ENCODE measurements at regions not wholly inside any gene's neighbourhood (a gene's known extent, or its start where the extent isn't known, plus 50 kb on each side); places are given as distances from the start of the nearest gene placed in this dataset.
"Not testable (repeated sequence)": the region's sequence is repeated elsewhere in the genome, so short reads cannot be mapped to it uniquely, and the experiment has no call there.

DNA sequence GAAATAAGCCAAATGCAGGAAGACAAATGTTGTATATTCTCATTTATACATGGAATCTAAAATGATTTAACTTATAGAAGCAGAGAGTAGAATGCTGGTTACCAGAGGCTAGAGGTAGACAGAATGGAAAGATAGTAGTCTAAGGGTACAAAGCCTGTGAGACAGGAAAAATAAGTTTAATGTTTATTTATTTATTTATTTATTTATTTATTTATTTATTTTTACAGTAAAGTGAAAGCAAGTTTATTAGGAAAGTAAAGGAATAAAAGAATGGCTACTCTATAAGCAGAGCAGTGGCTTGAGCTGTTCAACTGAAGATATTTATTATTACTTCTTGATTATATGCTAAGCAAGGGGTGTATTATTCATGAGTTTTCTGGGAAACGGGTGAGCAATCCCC is 203.2 kb downstream of the LAS1L start:
- DNase-seq = no peak

DNA sequence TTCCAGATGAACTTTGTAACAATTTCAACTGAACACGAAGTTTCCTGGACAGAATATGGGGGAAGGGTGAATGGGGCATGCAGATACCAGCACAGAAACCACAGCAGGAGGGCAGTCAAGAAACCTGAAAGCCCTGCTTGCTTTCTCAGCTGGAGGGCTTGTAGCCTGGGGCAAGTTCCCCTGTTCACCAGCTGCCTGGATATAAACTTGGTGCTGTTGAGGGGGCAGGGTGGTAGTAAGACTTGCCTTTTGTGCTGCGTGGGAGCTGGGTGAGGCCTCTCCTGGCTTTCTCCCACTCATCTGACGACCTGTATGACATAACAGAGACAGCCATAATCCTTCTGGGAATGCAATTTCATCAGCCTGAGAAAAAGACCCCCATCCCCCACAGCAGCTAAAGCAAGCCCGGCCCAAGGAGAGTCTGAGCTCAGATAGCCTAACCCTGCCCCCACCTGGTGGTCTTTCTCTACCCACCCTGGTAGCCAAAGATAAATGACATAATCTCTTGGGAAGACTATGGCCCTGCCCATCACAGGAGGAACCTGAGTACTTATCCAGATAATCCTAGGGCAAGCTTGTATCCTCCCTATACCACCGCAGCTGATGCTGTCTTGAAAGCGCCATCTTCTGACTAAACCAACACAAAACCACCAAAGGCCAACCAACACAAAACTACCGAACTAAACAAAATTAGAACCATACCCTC is 234.3 kb downstream of the LAS1L start:
- DNase-seq = no peak

DNA sequence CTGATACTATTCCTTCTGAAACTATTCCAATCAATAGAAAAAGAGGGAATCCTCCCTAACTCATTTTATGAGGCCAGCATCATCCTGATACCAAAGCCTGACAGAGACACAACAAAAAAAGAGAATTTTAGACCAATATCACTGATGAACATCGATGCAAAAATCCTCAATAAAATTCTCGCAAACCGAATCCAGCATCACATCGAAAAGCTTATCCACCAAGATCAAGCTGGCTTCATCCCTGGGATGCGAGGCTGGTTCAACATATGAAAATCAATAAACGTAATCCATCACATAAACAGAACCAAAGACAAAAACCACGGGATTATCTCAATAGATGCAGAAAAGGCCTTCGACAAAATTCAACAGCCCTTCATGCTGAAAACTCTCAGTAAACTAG is 251.7 kb downstream of the LAS1L start:
- not testable (repeated sequence) for DNase-seq

DNA sequence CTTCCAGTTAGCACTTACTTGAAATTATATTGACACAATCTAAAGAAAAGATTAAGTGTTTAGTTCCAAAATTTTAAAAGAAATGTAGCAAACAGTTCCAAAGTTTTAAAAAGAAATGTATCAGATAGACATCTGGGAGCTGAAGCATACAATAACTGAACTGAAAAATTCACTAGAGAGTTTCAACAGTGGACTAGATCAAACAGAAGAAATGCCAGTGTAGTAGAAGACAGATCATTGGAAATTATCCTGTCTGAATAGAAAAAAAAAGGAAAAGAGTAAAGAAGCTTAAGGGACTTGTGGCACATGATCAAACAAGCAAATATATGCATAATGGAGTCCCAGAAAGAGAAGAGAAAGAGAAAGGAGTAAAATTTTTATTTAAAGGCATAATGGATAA is 261.4 kb downstream of the LAS1L start:
- no peak for DNase-seq

DNA sequence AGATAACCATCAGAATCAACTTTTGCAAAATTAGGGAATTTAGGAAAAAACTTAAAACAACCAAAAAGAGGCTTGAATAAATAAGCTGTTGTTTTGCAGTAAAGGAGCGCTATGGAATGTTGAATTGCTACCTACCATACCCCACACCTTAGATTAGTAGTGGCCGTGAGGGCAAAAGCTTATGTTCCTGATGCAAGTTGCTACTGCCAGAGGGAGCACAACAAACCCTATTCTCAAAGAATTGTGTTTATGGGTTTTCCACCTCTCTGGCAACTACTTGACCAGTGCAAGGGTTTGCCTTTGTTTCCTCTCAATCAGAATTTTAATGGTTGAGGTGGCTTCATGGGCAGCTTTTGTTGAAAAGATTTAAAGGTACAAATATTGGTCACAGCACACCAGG is 268.1 kb downstream of the LAS1L start:
- DNase-seq = no peak

DNA sequence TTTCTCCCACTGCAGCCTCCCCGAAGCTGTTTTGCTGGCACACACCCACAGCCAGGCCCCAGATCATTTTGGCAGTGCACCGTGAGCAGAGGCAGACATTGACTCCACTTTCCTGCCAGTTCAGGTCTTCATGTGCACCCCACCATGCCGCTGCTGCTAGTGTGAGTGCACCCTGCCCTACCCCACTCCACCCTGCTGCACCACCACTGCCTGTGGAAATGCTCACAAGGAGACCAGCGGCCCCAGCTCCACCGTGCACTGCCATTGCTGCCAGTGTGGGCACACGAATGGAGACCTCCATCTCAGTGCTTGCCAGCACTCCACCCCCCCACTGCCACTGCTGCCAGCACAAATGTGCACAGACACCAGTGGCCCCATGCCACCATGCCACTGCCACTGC is 277.6 kb upstream of the ZC4H2 start:
- DNase-seq = no peak

DNA sequence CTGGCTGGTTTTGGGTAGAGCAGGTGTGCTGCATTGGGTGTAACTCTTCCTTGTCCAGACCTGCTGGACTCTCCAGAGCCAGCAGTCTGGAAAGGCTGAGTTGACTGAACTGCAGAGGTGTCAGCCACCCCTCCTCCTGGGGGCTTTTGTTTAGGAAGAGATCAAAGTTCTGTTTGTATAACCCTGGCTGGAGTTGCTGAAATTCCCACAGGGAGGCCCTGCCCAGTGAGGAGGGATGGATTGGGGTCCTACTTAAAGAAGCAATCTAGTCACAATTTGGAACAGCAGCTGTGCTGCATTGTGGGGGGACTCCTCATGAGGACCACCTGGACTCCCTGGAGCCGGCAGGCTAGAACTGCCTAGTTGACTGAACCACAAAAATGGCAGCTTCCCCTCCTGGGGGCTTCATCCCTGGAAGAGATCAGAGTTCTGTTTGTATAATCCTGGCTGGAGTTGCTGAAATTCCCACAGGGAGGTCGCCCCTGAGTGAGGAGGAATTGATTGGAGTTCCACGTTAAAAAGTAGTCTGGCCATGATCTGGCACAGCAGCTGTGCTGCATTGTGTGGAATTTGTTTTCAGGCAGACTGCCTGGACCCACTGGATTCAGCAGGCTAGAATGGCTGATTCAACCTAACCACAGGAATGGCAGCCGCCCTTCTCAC is 264.9 kb upstream of the ZC4H2 start:
- no peak for DNase-seq

DNA sequence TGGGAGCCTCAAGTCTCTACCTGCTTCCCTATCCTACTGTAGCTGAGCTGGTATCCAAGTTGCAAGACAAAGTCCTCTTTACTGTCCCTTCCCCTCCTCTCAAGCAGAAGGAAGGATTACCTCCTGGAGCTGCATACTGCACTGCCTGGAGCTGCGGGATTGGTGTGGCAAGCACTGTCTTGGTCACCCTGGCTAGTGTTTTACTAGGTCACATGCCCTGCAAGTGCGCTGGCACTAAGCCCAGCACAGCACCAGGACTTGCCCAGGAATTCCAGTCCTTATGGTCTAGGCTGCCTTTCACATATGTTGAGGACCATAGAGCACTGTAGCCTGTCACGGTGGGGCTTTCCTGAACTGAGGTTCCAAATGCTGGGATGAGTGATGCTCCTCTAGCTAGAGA is 227.3 kb upstream of the ZC4H2 start:
- no peak for DNase-seq

DNA sequence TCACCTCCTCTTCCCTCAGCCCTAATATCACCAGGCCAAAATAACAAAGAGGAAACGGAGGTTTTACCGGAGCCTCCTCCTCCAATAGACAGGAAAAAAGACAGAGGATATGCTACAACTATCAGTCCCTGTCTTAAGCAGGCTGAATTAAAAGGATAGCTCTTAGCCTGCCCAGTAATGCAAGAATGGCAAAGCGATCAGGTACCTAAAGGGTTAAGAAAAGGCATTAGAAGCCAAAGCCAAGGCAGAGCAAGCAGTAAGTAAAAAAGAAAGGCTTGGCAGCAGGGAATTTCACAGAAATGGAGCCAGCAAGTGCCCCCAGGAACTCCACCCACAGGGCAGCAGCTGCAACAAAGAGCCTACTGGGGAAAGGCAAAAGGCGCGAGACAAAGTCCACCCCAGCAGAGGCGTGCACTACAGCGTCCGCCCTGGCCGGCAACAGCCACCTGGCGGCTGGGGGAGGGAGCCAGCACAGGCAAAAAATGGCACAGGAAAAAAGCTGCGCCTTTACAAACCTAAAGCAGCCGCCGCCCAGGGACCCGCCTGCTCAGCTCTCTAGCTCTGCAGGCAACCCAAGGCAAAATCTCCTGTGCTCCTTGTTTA is 220.6 kb upstream of the ZC4H2 start:
- no peak for DNase-seq

DNA sequence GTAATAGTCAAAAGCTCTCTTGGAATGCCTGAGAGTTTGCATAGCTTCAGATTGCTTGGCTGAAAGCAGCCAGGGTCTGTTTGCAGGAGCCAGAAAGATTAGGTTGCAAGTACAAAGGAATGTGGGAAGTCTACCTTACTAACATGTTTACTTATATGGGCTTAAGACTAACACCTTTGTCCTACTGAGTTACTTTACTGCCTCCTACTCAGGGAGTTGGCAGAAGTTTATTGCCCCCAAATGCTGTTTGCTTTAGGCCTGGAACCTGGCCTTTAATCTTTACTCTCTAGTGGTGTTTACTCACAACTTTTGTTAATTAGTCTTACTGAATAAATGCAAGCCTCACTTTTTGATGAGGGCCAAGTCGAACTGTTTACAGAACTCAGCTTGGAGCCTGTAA is 219.4 kb upstream of the ZC4H2 start:
- DNase-seq = no peak

DNA sequence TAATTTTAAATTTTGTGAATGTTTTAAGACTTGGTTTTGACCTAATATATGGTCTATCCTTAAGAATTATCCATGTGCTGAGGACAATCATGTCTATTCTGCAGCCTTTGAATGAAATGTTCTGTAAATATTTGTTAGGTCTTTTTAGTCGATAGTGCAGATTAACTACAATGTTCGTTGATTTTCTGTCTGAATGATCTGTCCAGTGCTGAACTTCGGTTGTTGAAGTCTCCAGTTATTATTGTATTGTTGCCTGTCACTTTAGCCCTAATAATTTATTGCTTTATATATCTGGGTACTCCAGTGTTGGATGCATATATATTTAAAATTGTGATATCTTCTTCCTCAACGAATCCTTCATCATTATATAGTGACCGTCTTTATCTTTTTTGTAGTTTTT is 218.3 kb upstream of the ZC4H2 start:
- no peak for DNase-seq

DNA sequence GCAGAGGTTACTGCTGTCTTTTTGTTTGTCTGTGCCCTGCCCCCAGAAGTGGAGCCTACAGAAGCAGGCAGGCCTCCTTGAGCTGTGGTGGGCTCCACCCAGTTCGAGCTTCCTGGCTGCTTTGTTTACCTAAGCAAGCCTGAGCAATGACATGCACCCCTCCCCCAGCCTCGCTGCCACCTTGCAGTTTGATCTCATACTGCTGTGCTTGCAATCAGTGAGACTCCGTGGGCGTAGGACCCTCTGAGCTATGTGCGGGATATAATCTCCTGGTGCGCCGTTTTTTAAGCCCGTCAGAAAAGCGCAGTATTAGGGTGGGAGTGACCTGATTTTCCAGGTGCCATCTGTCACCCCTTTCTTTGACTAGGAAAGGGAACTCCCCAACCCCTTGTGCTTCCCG is 187.1 kb upstream of the ZC4H2 start:
- DNase-seq = not testable (repeated sequence)

DNA sequence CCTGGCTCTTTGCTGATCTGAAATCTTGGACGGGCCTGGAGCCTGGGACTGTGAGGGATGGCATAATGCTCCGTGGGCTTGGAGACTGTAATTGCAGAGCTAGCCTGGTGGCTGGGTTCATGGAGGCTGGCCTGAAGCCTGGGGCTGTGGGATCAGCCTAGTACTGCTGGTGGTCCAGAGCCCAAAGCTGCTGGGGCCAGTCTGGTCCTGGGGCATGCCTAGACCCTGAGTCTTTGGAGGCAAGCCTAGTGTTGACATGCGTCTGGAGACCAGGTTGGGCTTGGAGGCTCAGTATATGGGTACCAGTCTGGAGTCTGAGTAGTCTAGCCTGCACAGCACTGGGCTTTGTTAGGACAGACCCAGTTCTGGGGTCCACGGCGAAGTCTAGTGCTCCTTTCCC is 172.0 kb upstream of the ZC4H2 start:
- no peak for DNase-seq

DNA sequence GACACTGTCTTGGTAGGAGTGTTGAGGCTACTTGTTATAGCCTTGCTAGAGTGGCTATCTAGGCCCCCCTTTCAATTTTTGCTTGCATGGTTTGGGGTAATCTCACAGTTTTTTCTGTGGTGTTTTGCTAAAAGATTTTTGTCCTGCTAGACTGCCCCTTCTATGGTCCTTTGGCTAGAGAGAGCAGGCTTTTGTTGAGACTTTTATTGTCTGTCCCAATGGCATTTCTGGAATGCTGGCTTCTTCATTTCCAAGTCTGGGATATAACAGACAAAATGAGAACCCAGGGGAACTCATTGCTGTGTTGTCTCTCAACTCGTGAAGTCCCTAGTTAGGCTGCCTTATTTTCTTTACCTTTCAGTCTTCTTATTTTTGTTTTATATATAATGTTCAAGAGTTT is 160.2 kb upstream of the ZC4H2 start:
- DNase-seq = no peak

DNA sequence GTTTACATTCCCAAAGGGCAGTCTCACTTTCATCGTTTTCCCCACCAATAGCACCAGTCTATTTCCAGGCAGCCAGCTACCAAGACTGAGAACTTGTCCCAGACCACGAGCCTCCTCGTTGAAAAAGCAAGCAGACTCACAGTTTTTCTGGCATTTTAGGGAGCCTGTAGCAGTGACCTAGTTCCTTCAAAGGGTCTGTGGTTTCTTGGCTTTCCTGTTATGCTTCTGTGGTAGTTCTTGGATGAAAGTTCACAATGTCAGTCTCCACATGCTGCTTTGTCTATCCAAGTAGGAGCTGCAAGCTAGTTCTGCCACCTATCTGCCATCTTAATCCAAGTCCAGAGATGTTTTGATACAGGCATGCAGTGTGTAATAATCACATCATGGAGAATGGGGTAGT is 151.6 kb upstream of the ZC4H2 start:
- DNase-seq = no peak

DNA sequence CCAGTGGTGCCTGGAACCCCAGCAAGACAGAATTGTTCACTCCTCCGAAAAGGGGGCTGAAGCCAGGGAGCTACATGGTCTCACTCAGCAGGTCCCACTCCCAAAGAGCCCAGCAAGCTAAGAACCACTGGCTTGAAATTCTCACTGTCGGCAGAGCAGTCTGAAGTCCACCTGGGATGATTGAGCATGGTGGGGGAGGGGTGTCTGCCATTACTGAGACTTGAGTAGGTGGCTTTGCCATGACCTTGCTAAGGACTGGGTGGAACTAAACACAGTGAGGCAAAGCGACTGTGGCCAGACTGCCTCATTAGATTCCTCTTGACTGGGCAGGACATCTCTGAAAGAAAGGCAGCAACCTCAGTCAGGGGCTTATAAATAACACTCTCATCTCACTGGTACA is 122.6 kb upstream of the ZC4H2 start:
- DNase-seq = no peak

DNA sequence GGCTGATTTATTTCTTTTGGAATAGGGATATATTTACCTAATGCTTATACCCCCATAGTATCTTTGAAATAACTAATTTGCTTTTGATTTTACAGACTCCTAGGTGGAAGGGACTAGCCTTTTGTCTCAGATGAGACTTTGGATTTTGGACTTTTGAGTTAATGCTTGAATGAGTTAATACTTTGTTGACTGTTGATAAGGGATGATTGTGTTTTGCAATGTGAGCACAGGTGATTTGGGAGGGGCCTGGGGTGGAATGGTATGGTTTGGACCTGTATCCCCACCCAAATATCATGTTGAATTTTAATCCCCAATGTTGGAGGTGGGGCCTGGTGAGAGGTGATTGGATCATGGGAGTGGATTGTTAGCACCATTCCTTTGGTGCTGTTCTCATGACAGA is 117.4 kb upstream of the ZC4H2 start:
- no peak for DNase-seq

DNA sequence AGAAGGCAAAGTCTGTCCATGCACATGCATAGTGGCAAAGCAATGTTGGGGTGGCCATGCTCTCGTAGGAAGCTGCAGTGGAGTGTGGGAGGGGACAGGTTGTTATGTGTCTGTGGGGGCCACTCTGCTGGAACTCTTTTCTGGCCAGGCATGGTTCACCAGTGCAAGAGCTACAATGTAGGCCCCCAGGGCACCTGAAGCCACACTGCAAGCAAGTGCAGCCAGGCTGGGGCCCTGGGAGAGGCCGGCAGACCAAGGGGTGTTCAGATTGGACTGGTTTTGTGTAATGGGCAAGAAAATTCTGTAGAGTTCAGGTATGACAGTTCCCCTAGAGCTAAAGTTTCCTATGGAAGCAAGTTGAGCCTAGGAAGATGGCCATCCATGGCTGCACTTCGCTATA is 97.0 kb upstream of the ZC4H2 start:
- no peak for DNase-seq

DNA sequence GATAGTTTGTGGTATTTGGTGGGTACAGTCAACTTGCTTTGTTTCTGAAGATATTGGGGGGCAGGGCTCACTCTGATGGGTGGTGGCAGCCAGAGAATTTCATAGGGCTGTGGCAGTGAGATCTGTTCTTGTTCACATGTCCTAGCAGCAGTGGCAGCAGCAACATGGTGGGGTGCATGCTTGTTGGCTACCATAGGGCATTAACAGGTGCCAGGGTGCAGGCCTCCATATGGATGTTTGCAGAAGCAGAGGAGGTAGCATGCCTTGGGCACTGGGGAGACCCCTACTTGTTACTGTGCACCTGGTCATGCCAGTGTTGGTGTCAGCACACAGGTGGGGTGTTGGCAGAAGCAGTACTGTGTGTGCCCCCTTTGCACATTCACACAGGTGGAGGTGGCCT is 96.3 kb upstream of the ZC4H2 start:
- no peak for DNase-seq

DNA sequence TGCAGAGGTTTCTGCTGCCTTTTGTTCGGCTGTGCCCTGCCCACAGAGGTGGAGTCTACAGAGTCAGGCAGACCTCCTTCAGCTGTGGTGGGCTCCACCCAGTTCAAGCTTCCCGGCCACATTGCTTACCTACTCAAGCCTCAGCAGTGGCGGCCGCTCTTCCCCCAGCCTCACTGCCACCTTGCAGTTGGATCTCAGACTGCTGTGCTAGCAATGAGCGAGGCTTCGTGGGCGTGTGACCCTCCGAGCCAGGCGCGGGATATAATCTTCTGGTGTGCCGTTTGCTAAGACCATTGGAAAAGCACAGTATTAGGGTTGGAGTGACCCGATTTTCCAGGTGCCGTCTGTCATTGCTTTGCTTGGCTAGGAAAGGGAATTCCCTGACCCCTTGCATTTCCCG is 82.4 kb upstream of the ZC4H2 start:
- DNase-seq = not testable (repeated sequence)

DNA sequence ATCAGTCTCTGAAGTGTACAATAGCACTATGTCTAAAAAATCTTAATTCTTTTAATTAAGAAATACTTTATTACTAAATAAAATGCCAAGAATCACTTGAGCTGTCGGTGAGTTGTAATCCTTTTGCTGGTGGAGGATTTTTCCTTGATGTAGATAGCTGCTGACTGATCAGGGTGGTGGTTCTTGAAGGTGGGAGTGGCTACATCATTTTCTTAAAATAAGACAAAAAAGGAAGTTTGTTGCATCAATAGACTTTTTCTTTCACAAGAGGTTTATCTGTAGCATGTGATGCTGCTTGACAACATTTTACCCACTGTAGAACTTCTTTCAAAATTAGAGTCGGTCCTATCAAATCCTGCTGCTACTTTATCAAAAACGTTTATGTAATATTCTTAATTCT is 68.8 kb upstream of the ZC4H2 start:
- DNase-seq = no peak

DNA sequence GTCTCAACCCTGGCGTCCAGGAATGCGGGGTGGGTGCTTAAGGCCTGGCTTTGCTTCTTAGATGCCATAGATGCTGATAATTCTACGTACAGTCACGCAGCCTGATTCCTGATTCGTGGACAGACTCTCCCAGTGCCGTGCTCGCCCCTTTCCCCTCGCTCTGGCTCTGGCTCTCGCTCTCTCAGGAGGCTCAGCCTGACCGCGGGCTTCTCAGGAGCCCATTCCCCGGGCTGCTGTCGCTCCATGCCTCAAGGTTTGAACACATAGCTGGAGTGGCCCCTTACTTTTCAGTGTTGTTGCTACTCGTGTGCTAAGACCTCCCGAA is 59.2 kb upstream of the ZC4H2 start:
- DNase-seq = no peak

DNA sequence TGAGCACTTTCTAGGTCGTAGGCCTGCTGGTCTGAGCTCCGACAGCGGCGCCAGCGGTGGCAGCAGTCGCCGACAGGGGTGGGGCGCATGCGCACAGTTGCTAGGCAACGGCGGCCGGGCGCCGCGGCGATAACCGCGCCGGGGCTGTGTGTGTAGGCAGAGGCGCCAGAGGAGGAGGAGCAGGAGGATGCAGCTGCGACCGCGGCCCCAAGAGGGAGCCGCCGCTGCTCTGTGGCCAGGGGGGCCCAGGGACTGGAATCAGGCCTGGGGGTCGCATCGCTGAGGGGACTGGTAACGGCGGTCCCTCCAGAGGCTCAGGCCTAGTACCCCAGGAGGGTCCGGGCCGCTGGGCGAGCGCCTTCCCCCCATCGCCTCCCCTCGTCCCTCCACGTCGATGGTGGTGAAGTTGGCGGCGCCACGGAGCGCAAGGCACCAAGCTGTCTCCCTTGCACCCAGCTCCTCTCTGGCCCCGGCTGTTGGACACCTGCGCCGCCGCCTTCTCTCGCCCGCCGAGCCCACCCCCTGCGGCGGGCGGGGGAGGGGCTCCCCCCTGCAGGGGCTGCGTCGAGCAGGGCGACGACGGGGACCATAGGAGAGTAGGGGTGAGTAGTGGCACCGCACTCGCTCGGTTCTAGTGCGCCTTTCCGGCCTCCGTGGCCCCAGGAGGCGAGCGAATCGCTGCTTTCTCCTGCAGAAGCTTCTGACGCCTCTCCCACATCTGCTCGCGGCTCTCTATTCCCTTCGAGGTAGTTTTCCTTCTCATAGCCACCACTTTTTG is 58.6 kb upstream of the ZC4H2 start, which contains the start of gene ZC3H12B:
Gene ZC3H12B, plus strand, starts transcription at position 159 of the 778 bp plus-strand sequence.
- peak; percentile 75 for DNase-seq

DNA sequence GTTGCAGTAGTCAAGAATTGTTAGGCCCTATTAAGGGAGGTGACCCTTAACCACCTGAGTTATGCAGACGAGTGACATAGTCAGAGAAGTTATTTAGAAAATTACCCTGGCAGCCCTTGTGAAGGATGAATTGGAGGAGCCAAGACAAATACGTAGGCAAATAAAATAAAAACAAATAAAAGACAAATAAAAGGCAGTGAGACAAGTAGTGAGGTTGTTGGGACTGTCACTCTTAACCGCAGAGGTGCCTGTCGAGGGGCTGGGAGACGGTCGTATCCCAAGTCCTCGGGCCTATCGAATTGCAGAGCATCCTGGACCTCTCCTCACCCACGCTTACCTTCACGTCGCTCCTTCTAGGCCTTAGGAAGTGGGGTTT is 58.0 kb upstream of the ZC4H2 start:
- no peak for DNase-seq
